GM12865 (cell line): ENCODE measurements at regions not wholly inside any gene's neighbourhood (a gene's known extent, or its start where the extent isn't known, plus 50 kb on each side); places are given as distances from the start of the nearest gene placed in this dataset.

Experiments used
- DNase-seq: peaks from one replicate; pipeline ENCODE4 v3.0.0; 2010; ENCODE audit warnings: low read depth
- H3K4me3 ChIP-seq: 2 replicates; pipeline ENCODE4 v1.5.1; 2011; ENCODE audit warnings: mild to moderate bottlenecking, low read depth, low read length, control low read depth
- TF ChIP-seq, protein P1 (sequence below): IDR thresholded peaks from 2 replicates; pipeline ENCODE4 v1.5.1; 2011; ENCODE audit warnings: low read length, control low read depth, low read depth, inconsistent platforms; ENCODE audit not compliant: insufficient read depth; ENCODE audit errors: missing control alignments

DNA sequence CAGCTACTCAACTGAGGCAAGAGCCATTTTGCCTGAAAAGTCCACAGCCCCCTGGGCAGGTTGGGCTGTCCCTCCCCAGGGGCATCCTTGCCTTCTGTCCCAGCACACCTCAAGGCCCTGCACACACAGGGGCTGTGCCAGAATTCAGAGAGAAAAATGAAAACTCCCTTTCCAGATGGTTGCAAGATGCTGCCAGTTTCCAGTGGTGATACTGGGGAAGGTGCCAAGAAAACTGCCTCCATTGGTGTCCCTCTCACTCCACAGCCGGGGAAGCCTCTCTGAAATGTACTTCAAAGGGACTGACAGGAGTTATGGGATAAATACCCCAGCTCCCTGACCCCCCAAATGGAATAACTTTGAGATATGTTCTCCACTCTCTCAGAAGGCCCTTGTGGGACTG is 154.2 kb upstream of the MAFB start:
- no peak for DNase-seq
- TF ChIP-seq, protein P1, sequence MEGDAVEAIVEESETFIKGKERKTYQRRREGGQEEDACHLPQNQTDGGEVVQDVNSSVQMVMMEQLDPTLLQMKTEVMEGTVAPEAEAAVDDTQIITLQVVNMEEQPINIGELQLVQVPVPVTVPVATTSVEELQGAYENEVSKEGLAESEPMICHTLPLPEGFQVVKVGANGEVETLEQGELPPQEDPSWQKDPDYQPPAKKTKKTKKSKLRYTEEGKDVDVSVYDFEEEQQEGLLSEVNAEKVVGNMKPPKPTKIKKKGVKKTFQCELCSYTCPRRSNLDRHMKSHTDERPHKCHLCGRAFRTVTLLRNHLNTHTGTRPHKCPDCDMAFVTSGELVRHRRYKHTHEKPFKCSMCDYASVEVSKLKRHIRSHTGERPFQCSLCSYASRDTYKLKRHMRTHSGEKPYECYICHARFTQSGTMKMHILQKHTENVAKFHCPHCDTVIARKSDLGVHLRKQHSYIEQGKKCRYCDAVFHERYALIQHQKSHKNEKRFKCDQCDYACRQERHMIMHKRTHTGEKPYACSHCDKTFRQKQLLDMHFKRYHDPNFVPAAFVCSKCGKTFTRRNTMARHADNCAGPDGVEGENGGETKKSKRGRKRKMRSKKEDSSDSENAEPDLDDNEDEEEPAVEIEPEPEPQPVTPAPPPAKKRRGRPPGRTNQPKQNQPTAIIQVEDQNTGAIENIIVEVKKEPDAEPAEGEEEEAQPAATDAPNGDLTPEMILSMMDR: no peak
- H3K4me3 ChIP-seq: no peak overlapping the region

DNA sequence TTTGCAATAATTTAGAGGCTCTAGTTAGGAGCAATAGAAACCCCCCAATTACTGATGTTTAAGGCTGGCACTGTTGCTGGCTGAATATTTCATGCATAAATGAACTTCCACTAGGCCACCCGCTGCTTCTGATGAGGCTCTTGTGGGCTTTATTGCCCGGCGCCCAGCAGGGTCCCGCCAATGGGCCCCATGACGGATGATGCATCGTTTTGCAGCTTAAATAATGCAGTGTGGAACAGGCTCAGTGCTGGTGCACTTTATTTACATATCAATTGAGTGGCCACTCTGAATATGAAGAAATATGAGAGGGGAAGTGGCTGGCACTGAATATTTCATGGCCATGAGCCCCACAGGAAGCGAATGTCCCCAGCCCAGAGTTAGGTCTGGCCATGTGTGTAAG is 155.3 kb upstream of the MAFB start:
- no peak for DNase-seq
- no peak overlapping the region for H3K4me3 ChIP-seq
- TF ChIP-seq, protein P1: no peak

DNA sequence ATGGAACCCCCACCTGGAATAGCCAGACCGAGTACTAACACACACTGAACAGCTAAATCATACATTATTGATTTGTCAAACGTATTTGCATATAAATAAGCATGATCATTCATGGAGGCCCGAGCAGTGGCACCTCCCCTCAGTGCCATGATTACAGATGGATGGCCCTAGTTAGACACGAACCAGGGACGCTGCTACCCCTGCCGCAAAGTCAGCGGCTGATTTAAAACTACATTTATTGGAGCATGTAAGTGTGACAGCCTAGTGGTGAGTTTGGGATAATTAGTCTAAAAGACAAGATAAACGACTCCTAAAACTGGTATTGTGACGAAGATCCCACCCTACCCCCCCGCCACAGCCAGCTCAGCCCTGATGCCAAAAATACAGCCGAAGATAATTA is 159.1 kb upstream of the MAFB start:
- TF ChIP-seq, protein P1: no peak
- H3K4me3 ChIP-seq: no peak overlapping the region
- no peak for DNase-seq

DNA sequence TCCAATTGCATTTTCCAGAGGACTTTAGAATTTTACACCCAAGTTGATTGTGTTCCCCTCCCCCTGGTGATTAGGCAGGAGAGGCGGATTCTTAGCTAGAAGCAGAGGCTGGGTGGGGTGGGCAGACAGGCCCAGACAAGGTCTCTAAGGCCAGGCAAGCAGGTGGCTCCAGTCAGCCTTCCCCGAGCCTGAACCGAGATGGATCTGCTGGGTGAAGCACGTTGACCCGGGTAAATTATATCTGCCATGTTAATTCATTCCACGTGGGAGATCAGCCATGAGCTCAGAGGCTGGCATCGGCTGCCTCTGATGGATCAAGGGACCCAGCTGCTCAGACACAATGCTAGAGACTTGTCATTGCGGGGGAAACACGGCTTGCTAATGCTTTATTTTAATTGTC is 159.5 kb upstream of the MAFB start:
- TF ChIP-seq, protein P1: no peak
- DNase-seq: no peak

DNA sequence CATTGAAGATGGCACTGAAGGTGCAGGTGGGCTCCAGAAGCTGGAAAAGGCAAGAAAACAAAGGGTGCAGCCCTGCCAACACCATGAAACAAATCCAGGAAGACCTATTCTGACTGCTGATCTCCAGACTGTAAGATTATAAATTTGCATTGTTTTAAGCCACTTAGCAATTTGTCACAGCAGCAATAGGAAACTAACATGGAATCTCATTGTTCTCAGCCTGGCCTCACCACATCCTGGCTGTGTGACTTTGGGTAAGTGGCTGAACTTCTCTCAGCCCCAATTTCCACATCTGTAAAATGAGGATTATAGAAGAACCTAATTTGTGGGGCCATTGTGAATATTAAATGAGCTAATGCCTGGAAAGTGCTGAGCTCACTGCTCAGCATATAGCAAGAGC is 160.4 kb upstream of the MAFB start:
- TF ChIP-seq, protein P1: no peak

More for the DNA sequence above, 159.5 kb upstream of the MAFB start:
- no peak overlapping the region for H3K4me3 ChIP-seq

GRCh38 chr20:40851051-40851450 is 162.0 kb upstream of the MAFB start:
- H3K4me3 ChIP-seq: no peak overlapping the region
- TF ChIP-seq, protein P1: no peak
- DNase-seq: no peak

More for the DNA sequence above, 160.4 kb upstream of the MAFB start:
- DNase-seq: no peak
- H3K4me3 ChIP-seq: no peak overlapping the region

- TF ChIP-seq, protein P1: no peak
- no peak for DNase-seq
- no peak overlapping the region for H3K4me3 ChIP-seq
These were observed 166.2 kb upstream of the MAFB start for GRCh38 chr20:40855269-40855668.
